Epithelial cell of proximal tubule (primary cell): ENCODE measurements at regions not wholly inside any gene's neighbourhood (a gene's known extent, or its start where the extent isn't known, plus 50 kb on each side); places are given as distances from the start of the nearest gene placed in this dataset.

Experiments
- DNase-seq: peaks from one replicate; pipeline ENCODE4 v3.0.0-alpha.2; 2011; ENCODE audit warnings: low read depth
- H3K4me3 ChIP-seq: 2 replicates; pipeline ENCODE4 v1.5.1; 2011; ENCODE audit warnings: low read depth, mild to moderate bottlenecking, low read length
- TF ChIP-seq, protein P1 (sequence below): conservative IDR thresholded peaks from 2 replicates; pipeline ENCODE4 v1.5.1; 2012; ENCODE audit warnings: low read depth, mild to moderate bottlenecking, low read length

DNA sequence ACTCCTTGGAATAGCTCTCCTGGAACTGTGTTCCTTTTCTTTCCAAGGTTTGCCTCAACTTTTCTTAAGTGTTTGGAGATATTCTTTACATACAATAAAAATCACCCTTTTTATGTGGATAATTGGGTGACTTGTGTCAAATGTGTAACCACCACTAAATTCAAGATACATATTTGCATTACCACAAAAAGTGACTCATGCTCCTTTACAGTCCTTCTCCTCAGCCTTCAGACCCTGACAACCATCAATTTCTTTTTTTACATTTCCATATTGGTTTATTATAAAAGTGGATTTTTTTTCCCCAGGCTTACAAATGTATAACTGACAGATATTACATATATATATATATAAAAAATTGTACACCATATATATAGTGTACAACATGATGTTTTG is 372.0 kb upstream of the KCNN2 start:
- no peak overlapping the region for H3K4me3 ChIP-seq
- TF ChIP-seq, protein P1, sequence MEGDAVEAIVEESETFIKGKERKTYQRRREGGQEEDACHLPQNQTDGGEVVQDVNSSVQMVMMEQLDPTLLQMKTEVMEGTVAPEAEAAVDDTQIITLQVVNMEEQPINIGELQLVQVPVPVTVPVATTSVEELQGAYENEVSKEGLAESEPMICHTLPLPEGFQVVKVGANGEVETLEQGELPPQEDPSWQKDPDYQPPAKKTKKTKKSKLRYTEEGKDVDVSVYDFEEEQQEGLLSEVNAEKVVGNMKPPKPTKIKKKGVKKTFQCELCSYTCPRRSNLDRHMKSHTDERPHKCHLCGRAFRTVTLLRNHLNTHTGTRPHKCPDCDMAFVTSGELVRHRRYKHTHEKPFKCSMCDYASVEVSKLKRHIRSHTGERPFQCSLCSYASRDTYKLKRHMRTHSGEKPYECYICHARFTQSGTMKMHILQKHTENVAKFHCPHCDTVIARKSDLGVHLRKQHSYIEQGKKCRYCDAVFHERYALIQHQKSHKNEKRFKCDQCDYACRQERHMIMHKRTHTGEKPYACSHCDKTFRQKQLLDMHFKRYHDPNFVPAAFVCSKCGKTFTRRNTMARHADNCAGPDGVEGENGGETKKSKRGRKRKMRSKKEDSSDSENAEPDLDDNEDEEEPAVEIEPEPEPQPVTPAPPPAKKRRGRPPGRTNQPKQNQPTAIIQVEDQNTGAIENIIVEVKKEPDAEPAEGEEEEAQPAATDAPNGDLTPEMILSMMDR: no peak
- DNase-seq: no peak

DNA sequence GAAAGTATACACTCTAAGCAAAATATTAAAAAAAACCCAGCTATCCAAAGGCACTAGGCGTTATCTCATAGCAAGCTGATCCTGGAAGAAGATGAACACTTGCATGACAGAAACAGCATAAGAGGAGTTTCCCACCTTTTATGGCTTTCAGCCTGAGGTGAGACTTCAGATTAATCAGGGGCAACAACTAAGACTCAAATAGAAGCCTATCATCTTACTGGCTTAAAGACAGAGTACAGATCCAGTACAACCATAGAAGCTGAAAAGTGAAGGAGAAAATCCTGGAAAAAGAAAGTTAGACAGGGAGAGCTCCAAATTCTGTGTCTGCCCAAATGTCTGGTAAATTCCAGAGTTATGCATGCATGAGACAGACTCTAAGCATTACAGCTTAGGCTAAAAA is 360.8 kb upstream of the KCNN2 start:
- H3K4me3 ChIP-seq: no peak overlapping the region
- TF ChIP-seq, protein P1: no peak
- DNase-seq: no peak

DNA sequence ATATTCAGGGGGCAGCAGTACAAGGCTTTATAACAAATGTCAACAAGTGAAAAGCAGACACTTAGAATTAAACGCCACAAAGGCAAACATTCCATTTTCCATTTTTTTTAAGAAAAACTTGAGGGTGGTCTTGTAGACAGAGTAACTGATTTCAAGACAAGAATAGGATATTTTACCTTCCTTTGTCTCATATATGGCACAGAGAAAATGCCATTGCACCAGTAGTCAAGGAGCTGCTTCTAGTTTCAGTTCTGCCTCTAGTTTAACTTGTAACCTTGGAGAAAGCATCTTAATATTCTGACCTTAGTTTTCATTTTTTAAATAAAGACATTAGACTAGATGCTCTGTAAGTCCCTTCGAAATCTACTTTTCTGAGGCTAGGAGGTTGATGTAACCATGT is 355.3 kb upstream of the KCNN2 start:
- DNase-seq: no peak
- no peak overlapping the region for H3K4me3 ChIP-seq
- TF ChIP-seq, protein P1: no peak

DNA sequence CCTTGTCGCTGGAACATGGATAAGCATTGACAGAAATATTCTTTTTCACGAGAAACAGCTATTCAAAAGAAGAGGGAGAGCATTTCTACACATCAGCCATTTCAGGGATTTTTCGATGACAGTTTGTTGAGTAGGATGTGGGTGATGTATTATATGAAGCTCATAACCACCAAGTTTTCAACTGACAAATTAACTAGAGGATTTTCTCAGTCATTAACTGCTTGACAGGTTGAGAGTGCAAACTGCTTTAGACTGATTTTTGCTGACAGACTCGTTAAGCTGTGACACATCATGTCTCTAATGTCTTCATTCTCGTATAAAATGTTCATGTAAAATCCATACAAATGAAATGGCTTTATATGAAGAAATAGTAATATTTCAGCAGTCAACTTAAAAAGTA is 354.2 kb upstream of the KCNN2 start:
- TF ChIP-seq, protein P1: no peak
- no peak overlapping the region for H3K4me3 ChIP-seq
- DNase-seq: no peak

DNA sequence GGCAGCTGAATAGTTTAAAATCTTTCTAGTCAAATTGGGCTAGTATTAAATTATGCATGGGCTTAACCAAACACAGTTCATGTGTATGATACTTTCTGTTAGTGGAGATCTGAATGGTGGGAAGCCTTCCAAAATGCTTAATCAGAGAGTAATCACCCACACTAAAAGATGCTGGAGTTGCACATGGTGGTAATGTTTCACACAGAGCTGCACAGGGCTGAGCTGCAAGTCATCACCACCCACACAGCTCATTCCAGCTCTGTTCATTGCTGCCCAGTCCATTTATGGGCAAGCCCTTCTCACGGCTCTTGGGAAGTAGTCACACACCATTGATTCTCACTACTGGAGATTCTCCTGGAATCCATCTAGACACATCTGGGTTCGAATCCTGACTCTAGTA is 351.5 kb upstream of the KCNN2 start:
- DNase-seq: peak; percentile 33
- TF ChIP-seq, protein P1: no peak
- no peak overlapping the region for H3K4me3 ChIP-seq

DNA sequence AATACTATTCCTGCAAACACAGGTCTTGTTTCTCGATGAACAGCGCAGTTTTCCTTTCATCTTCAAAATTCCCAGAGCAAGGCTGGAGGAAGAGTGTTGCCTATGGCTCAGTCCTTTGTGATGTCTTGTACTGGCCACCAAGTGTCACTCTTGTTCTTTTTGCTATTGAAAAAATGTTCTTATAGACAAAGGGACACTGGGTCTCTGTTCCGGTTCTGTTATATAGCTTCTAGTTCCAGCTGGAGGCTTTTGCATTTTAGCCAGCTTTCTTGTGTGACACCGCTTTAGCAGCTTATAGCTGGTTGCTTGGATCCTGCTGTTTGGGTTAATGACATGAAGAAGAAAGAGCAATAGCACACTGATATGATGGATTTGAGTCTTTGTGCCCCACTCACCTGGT is 343.7 kb upstream of the KCNN2 start:
- TF ChIP-seq, protein P1: peak; percentile 12
- no peak for DNase-seq
- H3K4me3 ChIP-seq: no peak overlapping the region

DNA sequence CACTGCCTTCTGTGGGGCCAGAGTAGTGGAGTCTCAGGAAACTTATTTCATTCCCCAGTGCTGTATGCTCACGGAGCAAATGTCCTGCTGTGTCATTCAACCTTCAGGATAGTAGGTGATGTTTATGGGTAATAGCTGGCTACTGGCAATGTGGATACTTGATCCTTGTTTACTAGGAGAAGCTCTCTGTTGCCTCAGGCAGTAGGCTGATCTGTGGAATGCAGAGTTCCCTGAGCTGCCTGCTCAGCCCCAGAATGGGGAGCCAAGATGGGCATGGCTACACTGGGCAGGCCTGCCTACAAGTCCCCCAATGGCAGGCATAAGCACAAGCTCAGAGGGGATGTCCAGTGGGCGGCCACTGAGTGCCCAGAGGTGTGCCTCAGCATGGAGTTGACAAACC is 323.1 kb upstream of the KCNN2 start:
- no peak for DNase-seq
- H3K4me3 ChIP-seq: no peak overlapping the region
- TF ChIP-seq, protein P1: no peak
